ENCODE measurements at regions not wholly inside any gene's neighbourhood (a gene's known extent, or its start where the extent isn't known, plus 50 kb on each side); places are given as distances from the start of the nearest gene placed in this dataset.

DNA sequence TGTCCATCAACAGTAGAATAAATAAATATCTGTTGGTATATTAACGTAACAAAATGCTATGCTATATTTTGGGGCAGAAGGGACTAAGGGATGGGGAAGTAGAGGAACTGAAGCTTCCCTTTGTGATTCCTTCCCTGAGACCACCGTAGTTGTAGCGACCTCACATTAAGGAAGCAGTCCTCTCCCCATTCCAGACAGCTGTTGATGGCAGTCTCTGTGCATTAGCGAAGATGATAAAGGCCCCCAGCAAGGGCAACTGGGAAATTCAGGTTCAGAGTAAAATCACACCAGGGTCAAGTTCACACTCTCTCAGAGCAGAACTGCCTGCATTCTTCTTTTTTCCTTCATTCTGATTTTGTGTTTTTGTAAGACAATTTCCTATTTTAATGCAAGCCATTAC is 259.0 kb downstream of the MEX3B start:
- TF ChIP-seq RAD21 (conservative IDR thresholded peaks at IDR 0.05 in 1 of 2, IDR thresholded peaks at IDR 0.05 in 1 of 2) (no peak), CEBPB (IDR thresholded peaks at IDR 0.05) (no peak), HOXA7 (CRISPR knock-in tag; IDR thresholded peaks at IDR 0.05) (no peak), POLR2A (IDR thresholded peaks at IDR 0.05; ENCODE audit: low read length) (no peak), MAX (IDR thresholded peaks at IDR 0.05) (no peak), NPAS2 (CRISPR knock-in tag; IDR thresholded peaks at IDR 0.05; ENCODE audit: borderline replicate concordance) (no peak), SREBF2 (IDR thresholded peaks at IDR 0.05) (no peak), ZC3H11A (IDR thresholded peaks at IDR 0.05) (no peak)
- TF ChIP-seq, protein P1, sequence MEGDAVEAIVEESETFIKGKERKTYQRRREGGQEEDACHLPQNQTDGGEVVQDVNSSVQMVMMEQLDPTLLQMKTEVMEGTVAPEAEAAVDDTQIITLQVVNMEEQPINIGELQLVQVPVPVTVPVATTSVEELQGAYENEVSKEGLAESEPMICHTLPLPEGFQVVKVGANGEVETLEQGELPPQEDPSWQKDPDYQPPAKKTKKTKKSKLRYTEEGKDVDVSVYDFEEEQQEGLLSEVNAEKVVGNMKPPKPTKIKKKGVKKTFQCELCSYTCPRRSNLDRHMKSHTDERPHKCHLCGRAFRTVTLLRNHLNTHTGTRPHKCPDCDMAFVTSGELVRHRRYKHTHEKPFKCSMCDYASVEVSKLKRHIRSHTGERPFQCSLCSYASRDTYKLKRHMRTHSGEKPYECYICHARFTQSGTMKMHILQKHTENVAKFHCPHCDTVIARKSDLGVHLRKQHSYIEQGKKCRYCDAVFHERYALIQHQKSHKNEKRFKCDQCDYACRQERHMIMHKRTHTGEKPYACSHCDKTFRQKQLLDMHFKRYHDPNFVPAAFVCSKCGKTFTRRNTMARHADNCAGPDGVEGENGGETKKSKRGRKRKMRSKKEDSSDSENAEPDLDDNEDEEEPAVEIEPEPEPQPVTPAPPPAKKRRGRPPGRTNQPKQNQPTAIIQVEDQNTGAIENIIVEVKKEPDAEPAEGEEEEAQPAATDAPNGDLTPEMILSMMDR (IDR thresholded peaks at IDR 0.05): no peak
- TF ChIP-seq, protein P2, sequence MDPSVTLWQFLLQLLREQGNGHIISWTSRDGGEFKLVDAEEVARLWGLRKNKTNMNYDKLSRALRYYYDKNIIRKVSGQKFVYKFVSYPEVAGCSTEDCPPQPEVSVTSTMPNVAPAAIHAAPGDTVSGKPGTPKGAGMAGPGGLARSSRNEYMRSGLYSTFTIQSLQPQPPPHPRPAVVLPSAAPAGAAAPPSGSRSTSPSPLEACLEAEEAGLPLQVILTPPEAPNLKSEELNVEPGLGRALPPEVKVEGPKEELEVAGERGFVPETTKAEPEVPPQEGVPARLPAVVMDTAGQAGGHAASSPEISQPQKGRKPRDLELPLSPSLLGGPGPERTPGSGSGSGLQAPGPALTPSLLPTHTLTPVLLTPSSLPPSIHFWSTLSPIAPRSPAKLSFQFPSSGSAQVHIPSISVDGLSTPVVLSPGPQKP (IDR thresholded peaks at IDR 0.05; ENCODE audit: low read depth, low read length): no peak

Data from A549 (cell line).